K562 (cell line): ENCODE measurements at regions not wholly inside any gene's neighbourhood (a gene's known extent, or its start where the extent isn't known, plus 50 kb on each side); places are given as distances from the start of the nearest gene placed in this dataset.
A peak's percentile ranks its signal among the peaks of the same experiment; 100 is the strongest.
"Not testable (repeated sequence)": the region's sequence is repeated elsewhere in the genome, so short reads cannot be mapped to it uniquely, and the experiment has no call there.

ENCODE experiments used
- ATAC-seq: fragments of 200-7000 bp; cut with Tn5 transposase; 3 replicates; pipeline ENCODE4 v1.9.1; 2020; ENCODE audit warnings: moderate library complexity
- BruUV-seq: library from RNA; stranded (reverse); fragments of 400-500 nt; replicated peaks from 2 replicates; lab custom pipeline; 2021; lab: Mats Ljungman, UMichigan
- CTCF ChIA-PET: fragments of 300-600 bp; formaldehyde crosslinking; extraction: SDS; loops from one replicate; lab custom pipeline; 2021; ENCODE audit warnings: low intra/inter-chr PET ratio; lab: Yijun Ruan, JAX
- POLR2A ChIA-PET: fragments of 300-600, 350-650 bp; sonication (Branson Sonifier 250); formaldehyde crosslinking; extraction: SDS; loops from one replicate; lab custom pipeline; 2021; ENCODE audit warnings: antibody characterized with exemption, inconsistent platforms; lab: Yijun Ruan, JAX
- DNase-seq, 4 experiments: peaks; one replicate each; pipeline versions ENCODE4 v3.0.0 to v3.0.0-alpha.2; 2011 to 2018; ENCODE audit warnings: low spot score in 3 of 4, mixed read lengths in 3 of 4; ENCODE audit errors: extremely low read depth in 1 of 4
- FAIRE-seq: peaks from 2 replicates; lab custom pipeline; 2011; peaks lifted over from hg19 to GRCh38; lab: Jason Lieb, UNC
- H2AFZ ChIP-seq: 2 replicates; pipeline ENCODE4 v1.6.0; 2011; ENCODE audit warnings: low read depth, low read length, control low read depth, inconsistent platforms
- H3K27ac ChIP-seq: fragments of 200-600 bp; 3 replicates; pipeline ENCODE4 v1.8.0; 2011; ENCODE audit warnings: low read depth, mild to moderate bottlenecking, control low read depth, inconsistent platforms, low read length, moderate library complexity, mixed read lengths; ENCODE audit errors: extremely low read depth
- H3K27me3 ChIP-seq, 2 experiments: fragments of 300-600 bp in 1 of 2; 2 replicates in 1 of 2; 3 replicates in 1 of 2; pipeline versions ENCODE4 v1.6.0 to v1.8.0; 2011; ENCODE audit warnings: inconsistent platforms in 2 of 2, low read length in 2 of 2, mild to moderate bottlenecking in 1 of 2, mixed read lengths in 1 of 2, moderate library complexity in 1 of 2; ENCODE audit not compliant: control insufficient read depth in 2 of 2, insufficient read depth in 2 of 2
- H3K36me3 ChIP-seq: fragments of 300-600 bp; 3 replicates; pipeline ENCODE4 v1.8.0; 2011; ENCODE audit warnings: mild to moderate bottlenecking, low read length, inconsistent platforms; ENCODE audit not compliant: control insufficient read depth, insufficient read depth
- H3K4me1 ChIP-seq, 2 experiments: fragments of 200-600 bp in 1 of 2; replicated peaks in 1 of 2; 2 replicates in 1 of 2; 3 replicates in 1 of 2; pipeline versions ENCODE4 v1.5.1 to v1.8.0; 2011; ENCODE audit warnings: inconsistent platforms in 2 of 2, low read length in 2 of 2, mild to moderate bottlenecking in 1 of 2, mixed read lengths in 1 of 2, moderate library complexity in 1 of 2; ENCODE audit not compliant: control insufficient read depth in 2 of 2, insufficient read depth in 2 of 2
- H3K4me2 ChIP-seq: 2 replicates; pipeline ENCODE4 v1.6.1; 2011; ENCODE audit warnings: low read length, control low read depth, inconsistent platforms, mixed read lengths; ENCODE audit not compliant: insufficient read depth
- H3K4me3 ChIP-seq: fragments of 200-600 bp; sonication (generic), shearing (Covaris generic); 2 replicates; pipeline ENCODE4 v1.5.1; 2016; ENCODE audit warnings: control low read depth, inconsistent platforms
- H3K79me2 ChIP-seq: fragments of 200-600 bp; 3 replicates; pipeline ENCODE4 v1.8.0; 2011; ENCODE audit warnings: low read length, inconsistent platforms; ENCODE audit not compliant: control insufficient read depth, insufficient read depth
- H3K9ac ChIP-seq, 2 experiments: 2 replicates each; pipeline versions ENCODE4 v1.6.0 to v1.6.1; 2011; ENCODE audit warnings: low read depth in 2 of 2, low read length in 2 of 2, control low read depth in 1 of 2, inconsistent platforms in 1 of 2, mild to moderate bottlenecking in 1 of 2, mixed read lengths in 1 of 2; ENCODE audit not compliant: insufficient read depth in 1 of 2
- H3K9me1 ChIP-seq: one replicate; pipeline ENCODE4 v1.6.0; 2011; ENCODE audit warnings: inconsistent platforms, mild to moderate bottlenecking, low read length, moderate library complexity; ENCODE audit not compliant: control insufficient read depth, insufficient read depth
- H3K9me3 ChIP-seq: replicated peaks from 2 replicates; pipeline ENCODE4 v1.5.1; 2011; ENCODE audit warnings: low read depth, low read length, inconsistent platforms; ENCODE audit not compliant: control insufficient read depth, insufficient read depth
- H4K20me1 ChIP-seq: replicated peaks from 2 replicates; pipeline ENCODE4 v1.6.1; 2011; ENCODE audit warnings: low read length, inconsistent platforms, mixed read lengths; ENCODE audit not compliant: control insufficient read depth, insufficient read depth
- WGBS: fragments of 100-300 bp; shearing (Covaris generic); methylation state at CpG from one replicate; pipeline ENCODE4 v1.1.6; 2016; ENCODE audit warnings: low coverage, mixed read lengths; ENCODE audit not compliant: insufficient coverage; ENCODE audit errors: missing lambda C conversion rate; 5-methylcytosine and 5-hydroxymethylcytosine counted together
- in situ Hi-C: fragments of 300-500 bp; cut with MboI; formaldehyde crosslinking; loops from 4 replicates; pipeline ENCODE4 v1.15.0; 2018; ENCODE audit warnings: inconsistent platforms, mixed read lengths
- intact Hi-C: fragments of 100-400 bp; cut with micrococcal nuclease; formaldehyde crosslinking; loops from 2 replicates; pipeline ENCODE4 v1.14.2; 2022

- H3K4me3 ChIP-seq, H3K4me1 ChIP-seq, H3K9ac ChIP-seq, H3K27ac ChIP-seq, H2AFZ ChIP-seq, H3K4me2 ChIP-seq, H3K27me3 ChIP-seq, H3K36me3 ChIP-seq, in situ Hi-C loops, FAIRE-seq, POLR2A ChIA-PET, CTCF ChIA-PET, H3K9me1 ChIP-seq, H3K9me3 ChIP-seq, BruUV-seq, intact Hi-C loops, H4K20me1 ChIP-seq, H3K79me2 ChIP-seq, ATAC-seq, DNase-seq: not testable (repeated sequence)
- WGBS = no CpG with 5 or more reads among the region's 4 CpGs
Observed at GRCh38 chr1:143820058-143820457, 151.7 kb downstream of the FAM72C start.

- H3K9me3 ChIP-seq, FAIRE-seq, POLR2A ChIA-PET, CTCF ChIA-PET, ATAC-seq, H3K4me2 ChIP-seq, H3K9ac ChIP-seq, H3K9me1 ChIP-seq, H3K4me1 ChIP-seq, H3K79me2 ChIP-seq, H4K20me1 ChIP-seq, H3K36me3 ChIP-seq, BruUV-seq, H2AFZ ChIP-seq, H3K4me3 ChIP-seq, H3K27me3 ChIP-seq, H3K27ac ChIP-seq, in situ Hi-C loops, intact Hi-C loops, DNase-seq: not testable (repeated sequence)
- WGBS = no CpG with 5 or more reads among the region's 1 CpG
Observed at GRCh38 chr1:143816369-143816768, 155.4 kb downstream of the FAM72C start.

- CTCF ChIA-PET, H3K79me2 ChIP-seq, BruUV-seq, H3K4me2 ChIP-seq, H3K4me1 ChIP-seq, H3K9me3 ChIP-seq, H3K9me1 ChIP-seq, DNase-seq, FAIRE-seq, H3K27ac ChIP-seq, H4K20me1 ChIP-seq, H3K4me3 ChIP-seq, H3K27me3 ChIP-seq, intact Hi-C loops, POLR2A ChIA-PET, H3K9ac ChIP-seq, H2AFZ ChIP-seq, H3K36me3 ChIP-seq: not testable (repeated sequence)
- ATAC-seq = peak; percentile 18; the same call in 1 of the 3 replicates
- in situ Hi-C loops = loop anchor here (10.0 kb wide), 1 partner anchor 1349 kb away; no protein-coding TSS in a partner anchor
- no CpG with 5 or more reads among the region's 4 CpGs for WGBS
Observed at GRCh38 chr1:143805374-143805773, 166.4 kb downstream of the FAM72C start.

GRCh38 chr1:143804707-143805356 lies 167.0 kb downstream of the FAM72C start:
- H3K27me3 ChIP-seq, H3K36me3 ChIP-seq, CTCF ChIA-PET, H3K9me3 ChIP-seq, POLR2A ChIA-PET, H4K20me1 ChIP-seq, H3K4me3 ChIP-seq, BruUV-seq, H3K27ac ChIP-seq, DNase-seq, H3K9ac ChIP-seq, ATAC-seq, H3K4me1 ChIP-seq, H3K9me1 ChIP-seq, FAIRE-seq, intact Hi-C loops, H3K79me2 ChIP-seq, H2AFZ ChIP-seq: not testable (repeated sequence)
- WGBS = 60% methylated on average over 4 of the region's 16 CpGs
- in situ Hi-C loops = loop anchor here (10.0 kb wide), 1 partner anchor 1350 kb away; no protein-coding TSS in a partner anchor
- peak overlapping the region; percentile 32; the same call in 1 of the 2 replicates for H3K4me2 ChIP-seq
